ENCODE measurements at regions not wholly inside any gene's neighbourhood (a gene's known extent, or its start where the extent isn't known, plus 50 kb on each side); places are given as distances from the start of the nearest gene placed in this dataset.

DNA sequence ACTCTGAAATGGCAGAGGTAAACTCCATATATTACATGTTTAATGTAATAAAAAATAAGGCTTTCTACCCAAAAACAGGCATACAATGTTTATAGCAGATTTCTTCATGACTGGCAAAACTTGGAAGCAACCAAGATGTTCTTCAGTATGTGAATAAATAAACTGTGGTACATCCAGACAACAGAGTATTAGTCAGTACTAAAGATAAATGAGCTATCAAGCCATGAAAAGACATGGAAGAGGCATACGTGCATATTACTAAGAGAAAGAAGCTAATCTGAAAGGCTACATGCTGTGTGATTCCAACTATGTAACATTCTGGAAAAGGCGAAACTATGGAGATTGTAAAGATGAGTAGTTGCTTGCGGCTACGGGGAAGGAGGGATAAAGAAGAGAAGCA, 97.4 kb downstream of the OSR1 start:
- no peak for TF ChIP-seq EZH2phosphoT487 (IDR thresholded peaks at IDR 0.05; ENCODE audit: insufficient read depth, low read depth)
- no peak for TF ChIP-seq EZH2 (IDR thresholded peaks at IDR 0.05; ENCODE audit: insufficient read depth, poor library complexity, severe bottlenecking)
